Fibroblast of mammary gland (primary cell): ENCODE measurements at regions not wholly inside any gene's neighbourhood (a gene's known extent, or its start where the extent isn't known, plus 50 kb on each side); places are given as distances from the start of the nearest gene placed in this dataset.
A peak's percentile ranks its signal among the peaks of the same experiment; 100 is the strongest.

Experiments used
- DNase-seq: peaks from one replicate; pipeline ENCODE4 v3.0.0-alpha.2; 2010; ENCODE audit warnings: low read depth
- H3K4me3 ChIP-seq: 2 replicates; pipeline ENCODE4 v1.5.1; 2011; ENCODE audit warnings: low read depth, mild to moderate bottlenecking, low read length, moderate library complexity; ENCODE audit not compliant: control insufficient read depth
- TF ChIP-seq, protein P1 (sequence below): conservative IDR thresholded peaks from 2 replicates; pipeline ENCODE4 v1.5.1; 2011; ENCODE audit warnings: low read depth, low read length, inconsistent platforms; ENCODE audit not compliant: control insufficient read depth, insufficient read depth

DNA sequence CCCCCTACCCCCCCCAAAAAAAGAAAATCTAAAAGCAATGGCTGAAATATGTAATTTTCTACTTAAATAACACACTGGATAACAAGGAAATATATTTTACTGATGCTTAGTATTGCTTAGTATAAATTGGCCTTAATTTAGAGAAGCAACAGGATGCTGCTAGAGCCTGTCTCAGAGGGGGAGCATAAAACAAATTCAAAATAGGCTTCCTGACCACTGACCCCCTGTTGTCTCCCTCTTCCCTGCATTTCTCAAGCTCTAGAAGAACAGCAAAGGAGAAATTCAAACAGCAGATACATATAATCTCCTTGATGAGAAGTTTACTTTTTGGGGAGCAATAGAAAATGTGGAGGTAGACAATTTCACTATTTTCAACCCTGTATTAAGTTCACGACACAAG, 631.1 kb upstream of the GJE1 start:
- no peak overlapping the region for H3K4me3 ChIP-seq
- no peak for DNase-seq
- TF ChIP-seq, protein P1, sequence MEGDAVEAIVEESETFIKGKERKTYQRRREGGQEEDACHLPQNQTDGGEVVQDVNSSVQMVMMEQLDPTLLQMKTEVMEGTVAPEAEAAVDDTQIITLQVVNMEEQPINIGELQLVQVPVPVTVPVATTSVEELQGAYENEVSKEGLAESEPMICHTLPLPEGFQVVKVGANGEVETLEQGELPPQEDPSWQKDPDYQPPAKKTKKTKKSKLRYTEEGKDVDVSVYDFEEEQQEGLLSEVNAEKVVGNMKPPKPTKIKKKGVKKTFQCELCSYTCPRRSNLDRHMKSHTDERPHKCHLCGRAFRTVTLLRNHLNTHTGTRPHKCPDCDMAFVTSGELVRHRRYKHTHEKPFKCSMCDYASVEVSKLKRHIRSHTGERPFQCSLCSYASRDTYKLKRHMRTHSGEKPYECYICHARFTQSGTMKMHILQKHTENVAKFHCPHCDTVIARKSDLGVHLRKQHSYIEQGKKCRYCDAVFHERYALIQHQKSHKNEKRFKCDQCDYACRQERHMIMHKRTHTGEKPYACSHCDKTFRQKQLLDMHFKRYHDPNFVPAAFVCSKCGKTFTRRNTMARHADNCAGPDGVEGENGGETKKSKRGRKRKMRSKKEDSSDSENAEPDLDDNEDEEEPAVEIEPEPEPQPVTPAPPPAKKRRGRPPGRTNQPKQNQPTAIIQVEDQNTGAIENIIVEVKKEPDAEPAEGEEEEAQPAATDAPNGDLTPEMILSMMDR = no peak

DNA sequence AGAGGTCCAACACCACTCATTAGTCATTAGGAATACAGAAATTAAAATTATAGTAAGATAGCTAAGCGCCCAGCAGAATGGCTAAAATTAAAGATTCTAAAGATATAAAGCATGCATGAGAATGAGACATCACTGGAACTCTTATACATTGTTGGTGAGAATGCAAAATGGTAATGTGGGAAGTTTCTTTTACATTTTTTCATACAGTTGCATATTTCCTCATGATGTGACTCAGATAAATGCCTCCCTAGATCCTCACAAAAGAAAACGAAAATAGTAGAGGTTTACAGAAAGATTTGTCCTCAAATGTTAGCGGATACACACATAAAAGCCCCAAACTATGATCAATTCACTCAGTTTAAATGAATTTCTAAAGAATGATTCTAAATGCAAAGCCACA, 633.7 kb upstream of the GJE1 start:
- TF ChIP-seq, protein P1 = no peak
- no peak overlapping the region for H3K4me3 ChIP-seq
- no peak for DNase-seq

DNA sequence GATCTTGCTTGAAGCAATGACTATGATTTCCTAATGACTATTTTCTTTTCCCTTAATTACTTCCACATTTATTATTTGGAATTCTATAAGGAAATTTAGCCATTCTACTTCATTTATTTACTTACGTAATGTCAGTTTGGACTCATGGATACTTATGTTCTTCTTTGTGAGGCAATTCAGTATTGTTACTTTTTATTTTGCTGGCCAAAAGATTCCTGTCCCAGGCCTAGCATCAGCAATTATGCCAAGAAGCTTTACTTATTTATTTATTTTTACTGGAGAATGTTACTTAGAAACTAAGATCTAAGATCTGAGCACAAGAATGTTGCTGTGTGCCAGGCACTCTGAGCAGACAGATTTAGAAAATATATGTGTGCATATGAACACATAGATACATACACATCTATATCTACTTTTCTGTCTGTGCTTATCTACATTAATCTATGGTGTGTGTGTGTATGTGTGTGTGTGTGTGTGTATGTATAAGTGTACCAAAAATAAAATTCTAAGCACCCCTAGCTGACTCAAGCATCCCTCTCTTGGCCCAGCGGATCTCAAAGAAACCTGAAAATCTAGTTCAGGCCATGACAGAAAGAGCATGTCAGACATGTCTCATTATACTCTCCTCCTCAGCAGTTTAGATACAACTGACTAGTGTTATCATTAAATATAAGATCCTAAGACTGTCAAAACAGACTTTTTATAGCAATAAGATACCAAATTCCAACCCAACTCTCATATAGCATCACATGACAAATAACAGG, 640.0 kb upstream of the GJE1 start:
- H3K4me3 ChIP-seq = no peak overlapping the region
- DNase-seq = peak; percentile 14
- TF ChIP-seq, protein P1 = no peak

DNA sequence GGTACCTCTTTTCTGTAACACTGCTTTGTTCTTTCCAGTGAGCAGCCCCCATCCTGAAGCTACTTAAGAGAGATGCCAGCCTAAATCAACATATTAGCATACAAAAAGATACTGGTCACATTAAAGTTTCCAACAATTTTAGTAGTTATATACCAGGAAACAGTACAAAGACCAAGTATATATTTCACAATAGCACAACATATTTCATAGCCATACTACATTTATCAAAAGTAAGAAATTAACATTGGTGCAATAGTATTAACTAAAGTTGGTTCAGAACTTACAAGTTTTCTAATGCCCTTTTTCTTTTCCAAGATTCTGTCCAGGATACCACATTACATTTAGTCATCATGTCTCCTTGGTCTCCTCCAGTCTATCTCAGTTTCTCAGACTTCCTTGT, 641.0 kb upstream of the GJE1 start:
- DNase-seq = no peak
- no peak overlapping the region for H3K4me3 ChIP-seq
- TF ChIP-seq, protein P1 = no peak

DNA sequence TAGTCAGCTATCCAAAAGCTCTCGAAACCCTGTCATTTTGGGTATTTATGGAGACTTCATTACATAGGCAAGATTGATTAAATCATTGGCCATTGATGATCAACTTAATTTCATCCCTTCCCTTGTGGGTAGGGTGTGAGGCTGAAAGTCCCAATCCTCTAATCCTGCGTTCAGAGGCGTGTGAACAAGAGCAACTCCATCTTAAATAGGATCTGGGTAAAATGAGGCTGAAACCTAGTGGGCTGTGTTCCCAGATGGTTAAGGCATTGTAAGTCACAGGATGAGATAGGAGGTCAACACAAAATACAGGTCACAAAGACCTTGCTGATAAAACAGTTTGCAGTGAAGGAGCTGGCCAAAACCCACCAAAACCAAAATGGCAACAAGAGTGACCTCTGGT, 641.7 kb upstream of the GJE1 start:
- no peak overlapping the region for H3K4me3 ChIP-seq
- TF ChIP-seq, protein P1 = no peak
- no peak for DNase-seq

DNA sequence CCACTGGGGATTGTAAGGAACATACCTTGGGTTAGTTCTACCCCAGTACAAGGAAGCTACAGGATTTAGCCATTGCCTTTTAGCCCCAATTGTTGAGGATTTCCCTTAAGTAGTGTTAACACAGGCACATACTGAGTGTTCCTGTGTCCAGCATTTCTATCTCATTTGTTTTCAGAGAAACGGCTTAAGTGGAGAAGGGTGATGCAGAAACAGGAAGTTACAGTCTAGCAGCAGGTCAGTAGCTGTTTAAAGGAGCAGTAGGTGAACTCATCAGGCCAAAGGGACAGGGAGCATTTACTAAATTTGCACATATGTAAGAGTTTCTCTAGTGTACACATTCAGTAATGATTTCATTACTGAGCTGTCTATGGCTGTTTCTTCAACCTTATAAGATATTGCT, 644.2 kb upstream of the GJE1 start:
- no peak overlapping the region for H3K4me3 ChIP-seq
- TF ChIP-seq, protein P1 = no peak
- DNase-seq = peak; percentile 59
